WTC11 (cell line): ENCODE measurements at regions not wholly inside any gene's neighbourhood (a gene's known extent, or its start where the extent isn't known, plus 50 kb on each side); places are given as distances from the start of the nearest gene placed in this dataset.

ENCODE experiments used
- ATF2 ChIP-seq: sonication (generic); formaldehyde crosslinking; IDR thresholded peaks from 2 replicates; pipeline ENCODE4 v1.8.1; 2022; ENCODE audit warnings: low read depth, missing genetic modification reagents, borderline replicate concordance
- ESRRA ChIP-seq: sonication (generic); formaldehyde crosslinking; IDR thresholded peaks from 2 replicates; pipeline ENCODE4 v1.8.1; 2022; ENCODE audit warnings: mild to moderate bottlenecking, missing genetic modification reagents, borderline replicate concordance

- TF ChIP-seq ATF2 = no peak
- TF ChIP-seq ESRRA (CRISPR knock-in tag) = no peak
Observed at GRCh38 chr1:118254001-118254400, 69.0 kb upstream of the SPAG17 start.
